ENCODE measurements at regions not wholly inside any gene's neighbourhood (a gene's known extent, or its start where the extent isn't known, plus 50 kb on each side); places are given as distances from the start of the nearest gene placed in this dataset.

GRCh38 chr1:191984856-191985255 lies 173.4 kb upstream of the RGS18 start:
- TF ChIP-seq MAX (IDR thresholded peaks at IDR 0.05; ENCODE audit: low read depth, low read length) (no peak), CTCF (IDR thresholded peaks at IDR 0.05; ENCODE audit: low read depth, low read length) (no peak), POLR2A (IDR thresholded peaks at IDR 0.05; ENCODE audit: extremely low read depth, insufficient read length) (no peak), MYC (IDR thresholded peaks at IDR 0.05; ENCODE audit: low read depth, low read length) (no peak)

Data from NB4 (cell line).